ENCODE measurements at regions not wholly inside any gene's neighbourhood (a gene's known extent, or its start where the extent isn't known, plus 50 kb on each side); places are given as distances from the start of the nearest gene placed in this dataset.

- no peak for TF ChIP-seq CTCF (IDR thresholded peaks at IDR 0.05; ENCODE audit: low read length)
- TF ChIP-seq EZH2 (IDR thresholded peaks at IDR 0.05; ENCODE audit: borderline replicate concordance, low read length), result no peak
Observed at GRCh38 chr5:40082313-40082712, 597.4 kb upstream of the PTGER4 start.
